IMR-90 (cell line): ENCODE measurements at regions not wholly inside any gene's neighbourhood (a gene's known extent, or its start where the extent isn't known, plus 50 kb on each side); places are given as distances from the start of the nearest gene placed in this dataset.

ENCODE experiments used
- ATAC-seq: fragments of 200-7000 bp; cut with Tn5 transposase; 2 replicates; pipeline ENCODE4 v1.9.1; 2020; ENCODE audit warnings: low read depth, mild to moderate bottlenecking, moderate library complexity
- BruUV-seq: library from RNA; stranded (reverse); fragments of 400-500 nt; replicated peaks from 2 replicates; lab custom pipeline; 2021; lab: Mats Ljungman, UMichigan
- CTCF ChIA-PET: fragments of 300-600 bp; formaldehyde crosslinking; extraction: SDS; loops from one replicate; lab custom pipeline; 2021; ENCODE audit warnings: antibody characterized with exemption; lab: Yijun Ruan, JAX
- POLR2A ChIA-PET: fragments of 300-600 bp; sonication (Branson Sonifier 250); formaldehyde crosslinking; loops from one replicate; lab custom pipeline; 2022; ENCODE audit warnings: antibody characterized with exemption; ENCODE audit not compliant: unreplicated experiment; lab: Charles Lee
- DNase-seq: peaks from one replicate; pipeline ENCODE4 v3.0.0; 2013
- H2AFZ ChIP-seq: replicated peaks from 2 replicates; pipeline ENCODE3; 2013; ENCODE audit warnings: low read length, mild to moderate bottlenecking; ENCODE audit not compliant: poor library complexity
- H2AK5ac ChIP-seq: 2 replicates; pipeline ENCODE4 v1.6.1; 2013; ENCODE audit warnings: low read depth, low read length, inconsistent platforms
- H2AK9ac ChIP-seq: replicated peaks from 2 replicates; pipeline ENCODE3; 2013; ENCODE audit warnings: mild to moderate bottlenecking, low read depth, low read length, moderate library complexity; ENCODE audit not compliant: poor library complexity
- H2BK120ac ChIP-seq: 2 replicates; pipeline ENCODE4 v1.6.1; 2013; ENCODE audit warnings: low read depth, low read length, inconsistent platforms
- H2BK15ac ChIP-seq: 3 replicates; pipeline ENCODE4 v1.6.1; 2013; ENCODE audit warnings: low read depth, low read length, inconsistent platforms
- H2BK20ac ChIP-seq: 2 replicates; pipeline ENCODE4 v1.6.1; 2013; ENCODE audit warnings: low read depth, mild to moderate bottlenecking, inconsistent platforms, low read length, moderate library complexity
- H2BK5ac ChIP-seq: 2 replicates; pipeline ENCODE4 v1.6.1; 2013; ENCODE audit warnings: mild to moderate bottlenecking, low read depth, low read length, inconsistent platforms; ENCODE audit not compliant: poor library complexity, severe bottlenecking
- H3K14ac ChIP-seq: replicated peaks from 2 replicates; pipeline ENCODE4 v1.6.1; 2013; ENCODE audit warnings: low read depth, low read length, inconsistent platforms
- H3K18ac ChIP-seq: 2 replicates; pipeline ENCODE4 v1.6.1; 2013; ENCODE audit warnings: low read depth, low read length, control low read depth
- H3K23ac ChIP-seq: 2 replicates; pipeline ENCODE4 v1.6.1; 2013; ENCODE audit warnings: low read depth, low read length, inconsistent platforms
- H3K27ac ChIP-seq: 2 replicates; pipeline ENCODE4 v1.5.1; 2013; ENCODE audit warnings: mild to moderate bottlenecking, control low read depth, low read length; ENCODE audit not compliant: insufficient read depth
- H3K27me3 ChIP-seq: 2 replicates; pipeline ENCODE4 v1.6.1; 2013; ENCODE audit warnings: low read length; ENCODE audit not compliant: control insufficient read depth, insufficient read depth
- H3K36me3 ChIP-seq: 2 replicates; pipeline ENCODE4 v1.6.1; 2013; ENCODE audit warnings: low read length, mixed read lengths; ENCODE audit not compliant: control insufficient read depth, insufficient read depth
- H3K4ac ChIP-seq: 2 replicates; pipeline ENCODE4 v1.6.1; 2013; ENCODE audit warnings: low read depth, low read length, inconsistent platforms
- H3K4me1 ChIP-seq: 2 replicates; pipeline ENCODE4 v1.6.1; 2013; ENCODE audit warnings: low read length, mixed read lengths; ENCODE audit not compliant: control insufficient read depth, insufficient read depth
- H3K4me2 ChIP-seq: 2 replicates; pipeline ENCODE4 v1.6.1; 2013; ENCODE audit warnings: low read depth, mild to moderate bottlenecking, control low read depth, low read length, moderate library complexity
- H3K4me3 ChIP-seq: 2 replicates; pipeline ENCODE4 v1.5.1; 2013; ENCODE audit warnings: low read depth, mild to moderate bottlenecking, control low read depth, low read length, moderate library complexity; ENCODE audit not compliant: insufficient read depth
- H3K56ac ChIP-seq: 2 replicates; pipeline ENCODE4 v1.6.1; 2013; ENCODE audit warnings: low read length, inconsistent platforms; ENCODE audit not compliant: insufficient read depth; ENCODE audit errors: extremely low read depth
- H3K79me1 ChIP-seq, 2 experiments: 2 replicates each; pipeline ENCODE4 v1.6.1; 2013; ENCODE audit warnings: low read length in 2 of 2, inconsistent platforms in 1 of 2, low read depth in 1 of 2
- H3K9ac ChIP-seq: 2 replicates; pipeline ENCODE4 v1.6.1; 2013; ENCODE audit warnings: low read depth, low read length, control low read depth
- H3K9me1 ChIP-seq: 2 replicates; pipeline ENCODE4 v1.6.1; 2013; ENCODE audit warnings: low read length, inconsistent platforms; ENCODE audit not compliant: insufficient read depth
- H3K9me3 ChIP-seq: 2 replicates; pipeline ENCODE4 v1.6.1; 2013; ENCODE audit warnings: low read length; ENCODE audit not compliant: control insufficient read depth, insufficient read depth
- H4K20me1 ChIP-seq: 2 replicates; pipeline ENCODE4 v1.6.1; 2013; ENCODE audit warnings: low read length, inconsistent platforms; ENCODE audit not compliant: insufficient read depth
- H4K5ac ChIP-seq: 2 replicates; pipeline ENCODE4 v1.6.1; 2013; ENCODE audit warnings: mild to moderate bottlenecking, low read depth, low read length, control low read depth
- H4K8ac ChIP-seq, 2 experiments: 2 replicates each; pipeline ENCODE4 v1.6.1; 2013; ENCODE audit warnings: low read depth in 2 of 2, low read length in 2 of 2, control low read depth in 1 of 2, inconsistent platforms in 1 of 2
- H4K91ac ChIP-seq: 2 replicates; pipeline ENCODE4 v1.6.1; 2013; ENCODE audit warnings: low read depth, low read length, inconsistent platforms; ENCODE audit not compliant: insufficient read depth
- CEBPB ChIP-seq: IDR thresholded peaks from 2 replicates; pipeline ENCODE4 v1.6.1; 2012; ENCODE audit warnings: low read depth, low read length, improper control_type of control experiment
- CHD1 ChIP-seq: IDR thresholded peaks from 2 replicates; pipeline ENCODE4 v1.6.1; 2012; ENCODE audit warnings: low read depth, low read length, improper control_type of control experiment
- MAFK ChIP-seq: IDR thresholded peaks from 2 replicates; pipeline ENCODE4 v1.6.1; 2012; ENCODE audit warnings: low read depth, low read length, improper control_type of control experiment
- MAZ ChIP-seq: IDR thresholded peaks from 2 replicates; pipeline ENCODE4 v1.6.1; 2012; ENCODE audit warnings: low read depth, mild to moderate bottlenecking, low read length, improper control_type of control experiment, moderate library complexity, borderline replicate concordance
- NFE2L2 ChIP-seq: fragments of 150-350 bp; IDR thresholded peaks from 2 replicates; pipeline ENCODE4 v1.6.1; 2016; ENCODE audit warnings: low read depth, mild to moderate bottlenecking, low read length
- POLR2A ChIP-seq: IDR thresholded peaks from 2 replicates; pipeline ENCODE4 v1.6.1; 2012; ENCODE audit warnings: mild to moderate bottlenecking, low read depth, low read length
- RCOR1 ChIP-seq: IDR thresholded peaks from 2 replicates; pipeline ENCODE4 v1.6.1; 2012; ENCODE audit warnings: mild to moderate bottlenecking, low read length, improper control_type of control experiment; ENCODE audit not compliant: insufficient replicate concordance
- SMC3 ChIP-seq: fragments of 150-350 bp; IDR thresholded peaks from 2 replicates; pipeline ENCODE4 v1.6.1; 2016; ENCODE audit warnings: low read depth, mild to moderate bottlenecking, antibody characterized with exemption, low read length, moderate library complexity
- WGBS, 2 experiments: methylation state at CpG; one replicate each; pipeline versions ENCODE4 v1.1.5 to v1.1.7; 2013; ENCODE audit warnings: missing lambda C conversion rate in 2 of 2; ENCODE audit not compliant: insufficient read length in 1 of 2; ENCODE audit errors: extremely low coverage in 2 of 2; 5-methylcytosine and 5-hydroxymethylcytosine counted together
- dilution Hi-C: fragments of 300-500 bp; cut with HindIII; formaldehyde crosslinking; loops from one replicate; pipeline ENCODE4 v1.14.3; 2018; ENCODE audit warnings: low sequenced_read_pairs; ENCODE audit not compliant: unreplicated experiment
- in situ Hi-C: fragments of 300-500 bp; cut with MboI; formaldehyde crosslinking; loops from 3 replicates; pipeline ENCODE4 v1.14.3; 2019; ENCODE audit warnings: low sequenced_read_pairs, inconsistent platforms, mixed read lengths
- intact Hi-C: fragments of 100-400 bp; cut with micrococcal nuclease; formaldehyde crosslinking; loops from 2 replicates; pipeline ENCODE4 v1.10.0; 2022
- TF ChIP-seq, protein P1 (sequence below): conservative IDR thresholded peaks from 2 replicates; pipeline ENCODE4 v1.5.1; 2012; ENCODE audit warnings: mild to moderate bottlenecking, low read depth, low read length, improper control_type of control experiment

- H2AK9ac ChIP-seq = no peak overlapping the region
- in situ Hi-C loops = no loop called here
- H2AK5ac ChIP-seq = no peak overlapping the region
- H3K23ac ChIP-seq = no peak overlapping the region
- no peak overlapping the region for H2BK20ac ChIP-seq
- H3K4ac ChIP-seq = no peak overlapping the region
- H3K27ac ChIP-seq = no peak overlapping the region
- no peak overlapping the region for H2BK15ac ChIP-seq
- H3K4me1 ChIP-seq = no peaks in the 10 kb centered on the region
- H3K9me3 ChIP-seq = no peaks in the 10 kb centered on the region; the same call in 1 of the 2 replicates
- no peak overlapping the region for H2AFZ ChIP-seq
- H4K20me1 ChIP-seq = no peaks in the 10 kb centered on the region
- no peak overlapping the region for H4K5ac ChIP-seq
- no peaks in the 10 kb centered on the region for H3K27me3 ChIP-seq
- no peak overlapping the region for H3K14ac ChIP-seq
- no peak overlapping the region for H3K18ac ChIP-seq
- H3K4me2 ChIP-seq = no peak overlapping the region
- H2BK120ac ChIP-seq = no peak overlapping the region
- BruUV-seq = no TSS peak
- H3K36me3 ChIP-seq = no peaks in the 10 kb centered on the region
- WGBS, 2 experiments = no CpG with 5 or more reads among the region's 3 CpGs
- no peak overlapping the region for H4K91ac ChIP-seq
- ChIA-PET CTCF (no interaction called here), POLR2A (no interaction called here)
- TF ChIP-seq RCOR1 (no peak), CHD1 (no peak), POLR2A (no peak), SMC3 (no peak), MAFK (no peak), NFE2L2 (no peak), CEBPB (no peak), MAZ (no peak)
- TF ChIP-seq, protein P1, sequence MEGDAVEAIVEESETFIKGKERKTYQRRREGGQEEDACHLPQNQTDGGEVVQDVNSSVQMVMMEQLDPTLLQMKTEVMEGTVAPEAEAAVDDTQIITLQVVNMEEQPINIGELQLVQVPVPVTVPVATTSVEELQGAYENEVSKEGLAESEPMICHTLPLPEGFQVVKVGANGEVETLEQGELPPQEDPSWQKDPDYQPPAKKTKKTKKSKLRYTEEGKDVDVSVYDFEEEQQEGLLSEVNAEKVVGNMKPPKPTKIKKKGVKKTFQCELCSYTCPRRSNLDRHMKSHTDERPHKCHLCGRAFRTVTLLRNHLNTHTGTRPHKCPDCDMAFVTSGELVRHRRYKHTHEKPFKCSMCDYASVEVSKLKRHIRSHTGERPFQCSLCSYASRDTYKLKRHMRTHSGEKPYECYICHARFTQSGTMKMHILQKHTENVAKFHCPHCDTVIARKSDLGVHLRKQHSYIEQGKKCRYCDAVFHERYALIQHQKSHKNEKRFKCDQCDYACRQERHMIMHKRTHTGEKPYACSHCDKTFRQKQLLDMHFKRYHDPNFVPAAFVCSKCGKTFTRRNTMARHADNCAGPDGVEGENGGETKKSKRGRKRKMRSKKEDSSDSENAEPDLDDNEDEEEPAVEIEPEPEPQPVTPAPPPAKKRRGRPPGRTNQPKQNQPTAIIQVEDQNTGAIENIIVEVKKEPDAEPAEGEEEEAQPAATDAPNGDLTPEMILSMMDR = no peak
- ATAC-seq (no peak), DNase-seq (peak; percentile 8)
- intact Hi-C loops = no loop called here
- H3K9me1 ChIP-seq = no peaks in the 10 kb centered on the region
- no peak overlapping the region for H3K4me3 ChIP-seq
- H2BK5ac ChIP-seq = no peak overlapping the region
- dilution Hi-C loops = no loop called here
- H3K56ac ChIP-seq = no peak overlapping the region
- H4K8ac ChIP-seq = no peak overlapping the region
- H3K9ac ChIP-seq = no peak overlapping the region
- H3K79me1 ChIP-seq = no peaks in the 10 kb centered on the region
These were observed 1794.0 kb downstream of the STIM2 start for GRCh38 chr4:28654618-28655017.
